Gastroesophageal sphincter (tissue), 3 donors: ENCODE measurements at regions not wholly inside any gene's neighbourhood (a gene's known extent, or its start where the extent isn't known, plus 50 kb on each side); places are given as distances from the start of the nearest gene placed in this dataset.
A peak's percentile ranks its signal among the peaks of the same experiment; 100 is the strongest.

Experiments used
- EP300 ChIP-seq: sonication (generic); formaldehyde crosslinking; IDR thresholded peaks from one replicate; pipeline ENCODE4 v1.6.1; 2017; ENCODE audit warnings: antibody characterized with exemption, mild to moderate bottlenecking
- POLR2A ChIP-seq, 2 donors: fragments of 450-650 bp; IDR thresholded peaks; one replicate each; pipeline ENCODE4 v1.6.1; 2017; ENCODE audit warnings: antibody characterized with exemption in 2 of 2, mild to moderate bottlenecking in 2 of 2, moderate library complexity in 1 of 2
- POLR2AphosphoS5 ChIP-seq: sonication (generic); formaldehyde crosslinking; IDR thresholded peaks from one replicate; pipeline ENCODE4 v1.6.1; 2017; ENCODE audit warnings: antibody characterized with exemption
- TF ChIP-seq, protein P1 (sequence below), 4 experiments: fragments of 200-600 bp in 2 of 4; fragments of 450-650 bp in 2 of 4; sonication (generic) in 1 of 4; IDR thresholded peaks; one replicate each; pipeline ENCODE4 v1.5.1; 2017 to 2019; ENCODE audit warnings: antibody characterized with exemption in 4 of 4, mild to moderate bottlenecking in 2 of 4, moderate library complexity in 2 of 4

DNA sequence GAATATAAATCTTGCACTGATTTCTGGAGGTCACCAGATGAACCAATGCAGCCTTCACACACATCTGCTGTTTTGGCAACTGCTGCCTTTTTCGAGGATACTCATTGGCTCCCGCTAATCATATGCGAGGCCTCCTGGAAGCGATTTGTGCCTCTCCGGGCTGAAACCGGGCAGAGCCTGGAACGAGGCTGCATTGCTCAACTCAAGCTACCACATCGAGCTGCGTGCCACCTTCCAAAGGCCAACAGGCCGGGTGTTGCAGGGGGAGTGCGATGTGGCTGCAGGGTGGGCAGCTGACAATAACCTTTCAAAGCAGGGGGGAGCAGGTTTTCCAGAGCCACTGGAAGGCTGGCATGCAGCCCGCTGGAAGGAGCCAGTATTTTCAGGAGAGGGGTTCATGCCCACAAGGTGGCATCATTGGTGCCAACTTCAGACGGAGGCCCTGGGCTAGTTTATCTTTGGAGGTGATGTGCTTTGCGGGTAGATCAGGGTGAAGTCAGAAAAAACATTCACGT, 122.6 kb upstream of the IFNGR1 start:
- TF ChIP-seq POLR2AphosphoS5 (no peak), EP300 (no peak), POLR2A (IDR thresholded peaks at IDR 0.05) (no peak)
- TF ChIP-seq, protein P1, sequence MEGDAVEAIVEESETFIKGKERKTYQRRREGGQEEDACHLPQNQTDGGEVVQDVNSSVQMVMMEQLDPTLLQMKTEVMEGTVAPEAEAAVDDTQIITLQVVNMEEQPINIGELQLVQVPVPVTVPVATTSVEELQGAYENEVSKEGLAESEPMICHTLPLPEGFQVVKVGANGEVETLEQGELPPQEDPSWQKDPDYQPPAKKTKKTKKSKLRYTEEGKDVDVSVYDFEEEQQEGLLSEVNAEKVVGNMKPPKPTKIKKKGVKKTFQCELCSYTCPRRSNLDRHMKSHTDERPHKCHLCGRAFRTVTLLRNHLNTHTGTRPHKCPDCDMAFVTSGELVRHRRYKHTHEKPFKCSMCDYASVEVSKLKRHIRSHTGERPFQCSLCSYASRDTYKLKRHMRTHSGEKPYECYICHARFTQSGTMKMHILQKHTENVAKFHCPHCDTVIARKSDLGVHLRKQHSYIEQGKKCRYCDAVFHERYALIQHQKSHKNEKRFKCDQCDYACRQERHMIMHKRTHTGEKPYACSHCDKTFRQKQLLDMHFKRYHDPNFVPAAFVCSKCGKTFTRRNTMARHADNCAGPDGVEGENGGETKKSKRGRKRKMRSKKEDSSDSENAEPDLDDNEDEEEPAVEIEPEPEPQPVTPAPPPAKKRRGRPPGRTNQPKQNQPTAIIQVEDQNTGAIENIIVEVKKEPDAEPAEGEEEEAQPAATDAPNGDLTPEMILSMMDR (IDR thresholded peaks at IDR 0.05) = peak in 2 of 4 experiments; percentile 11 to 23
